Upper lobe of left lung (tissue), 6 donors: ENCODE measurements at regions not wholly inside any gene's neighbourhood (a gene's known extent, or its start where the extent isn't known, plus 50 kb on each side); places are given as distances from the start of the nearest gene placed in this dataset.

Experiments
- ATAC-seq, 2 donors: fragments of 200-7000 bp; cut with Tn5 transposase; one replicate each; pipeline ENCODE4 v1.9.1; 2022; ENCODE audit warnings: mild to moderate bottlenecking in 2 of 2, moderate library complexity in 2 of 2; ENCODE audit not compliant: low FRiP score in 2 of 2
- DNase-seq, 2 donors: peaks; one replicate each; pipeline ENCODE4 v3.0.0-alpha.2; 2019 to 2020
- H3K27ac ChIP-seq, 4 donors: fragments of 200-600 bp; sonication (generic); one replicate each; pipeline ENCODE4 v1.5.1; 2016 to 2019
- H3K27me3 ChIP-seq, 4 donors: fragments of 200-600 bp; sonication (generic); one replicate each; pipeline ENCODE4 v1.5.1; 2017 to 2019
- H3K36me3 ChIP-seq, 4 donors: fragments of 200-600 bp; sonication (generic); one replicate each; pipeline ENCODE4 v1.5.1; 2016 to 2019
- H3K4me1 ChIP-seq, 4 donors: fragments of 200-600 bp; sonication (generic); one replicate each; pipeline ENCODE4 v1.5.1; 2018 to 2019
- H3K4me3 ChIP-seq, 4 donors: fragments of 200-600 bp; sonication (generic); one replicate each; pipeline ENCODE4 v1.5.1; 2017 to 2019; ENCODE audit warnings: mild to moderate bottlenecking in 2 of 4, moderate library complexity in 1 of 4
- H3K9me3 ChIP-seq, 4 donors: fragments of 200-600 bp; sonication (generic); one replicate each; pipeline ENCODE4 v1.5.1; 2018 to 2019
- EP300 ChIP-seq, 4 donors: sonication (generic); formaldehyde crosslinking; IDR thresholded peaks; one replicate each; pipeline ENCODE4 v1.5.1; 2017; ENCODE audit warnings: antibody characterized with exemption in 4 of 4, control low read depth in 2 of 4
- POLR2A ChIP-seq, 4 donors: fragments of 450-650 bp; IDR thresholded peaks; one replicate each; pipeline ENCODE4 v1.5.1; 2016 to 2017; ENCODE audit warnings: antibody characterized with exemption in 4 of 4, mild to moderate bottlenecking in 2 of 4
- POLR2AphosphoS5 ChIP-seq, 2 donors: sonication (generic); formaldehyde crosslinking; IDR thresholded peaks; one replicate each; pipeline ENCODE4 v1.5.1; 2017; ENCODE audit warnings: antibody characterized with exemption in 2 of 2
- WGBS, 2 donors: methylation state at CpG; one replicate each; pipeline ENCODE4 v1.1.5; 2017 to 2018; 5-methylcytosine and 5-hydroxymethylcytosine counted together
- TF ChIP-seq, protein P1 (sequence below), 6 experiments: fragments of 450-650 bp in 4 of 6; fragments of 200-600 bp in 2 of 6; sonication (generic) in 2 of 6; IDR thresholded peaks; one replicate each; pipeline ENCODE4 v1.5.1; 2016 to 2019; ENCODE audit warnings: antibody characterized with exemption in 6 of 6
- donor health status: DM: no; HTN: no; CAD: no; lungs with moderate emphysema.
- donor health status: DM: no; HTN: yes; CAD: no; lungs with severe emphysema.

DNA sequence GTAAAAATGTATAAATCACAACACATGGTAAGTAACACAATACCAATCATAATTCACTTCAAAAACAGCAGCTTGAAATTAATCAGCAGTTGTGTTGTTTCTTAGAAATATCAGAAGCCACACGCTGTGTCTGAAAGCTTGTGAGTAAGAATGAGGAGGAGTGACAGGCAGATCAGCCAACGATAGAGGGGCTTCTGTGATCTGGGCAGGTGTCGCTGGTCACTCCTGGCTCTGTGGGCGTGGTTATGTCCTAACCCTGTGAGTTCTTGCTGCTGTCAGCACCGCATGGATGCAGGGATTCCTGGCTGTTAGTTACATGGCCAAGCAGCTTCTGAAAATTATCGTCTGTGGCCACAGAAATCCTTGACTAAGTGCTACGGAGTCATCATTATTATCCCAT lies 123.4 kb downstream of the SLC25A47 start:
- no peak for TF ChIP-seq POLR2AphosphoS5 (IDR thresholded peaks at IDR 0.05)
- TF ChIP-seq, protein P1, sequence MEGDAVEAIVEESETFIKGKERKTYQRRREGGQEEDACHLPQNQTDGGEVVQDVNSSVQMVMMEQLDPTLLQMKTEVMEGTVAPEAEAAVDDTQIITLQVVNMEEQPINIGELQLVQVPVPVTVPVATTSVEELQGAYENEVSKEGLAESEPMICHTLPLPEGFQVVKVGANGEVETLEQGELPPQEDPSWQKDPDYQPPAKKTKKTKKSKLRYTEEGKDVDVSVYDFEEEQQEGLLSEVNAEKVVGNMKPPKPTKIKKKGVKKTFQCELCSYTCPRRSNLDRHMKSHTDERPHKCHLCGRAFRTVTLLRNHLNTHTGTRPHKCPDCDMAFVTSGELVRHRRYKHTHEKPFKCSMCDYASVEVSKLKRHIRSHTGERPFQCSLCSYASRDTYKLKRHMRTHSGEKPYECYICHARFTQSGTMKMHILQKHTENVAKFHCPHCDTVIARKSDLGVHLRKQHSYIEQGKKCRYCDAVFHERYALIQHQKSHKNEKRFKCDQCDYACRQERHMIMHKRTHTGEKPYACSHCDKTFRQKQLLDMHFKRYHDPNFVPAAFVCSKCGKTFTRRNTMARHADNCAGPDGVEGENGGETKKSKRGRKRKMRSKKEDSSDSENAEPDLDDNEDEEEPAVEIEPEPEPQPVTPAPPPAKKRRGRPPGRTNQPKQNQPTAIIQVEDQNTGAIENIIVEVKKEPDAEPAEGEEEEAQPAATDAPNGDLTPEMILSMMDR (IDR thresholded peaks at IDR 0.05) = no peak
- no peak for TF ChIP-seq EP300 (IDR thresholded peaks at IDR 0.05)
- no peak for TF ChIP-seq POLR2A (IDR thresholded peaks at IDR 0.05)
- H3K4me3 ChIP-seq = no peak overlapping the region
- DNase-seq (no peak), ATAC-seq (no peak)
- peaks cover 0 to 4% (median 2%) of the 10 kb centered on the region in 4 donors for H3K4me1 ChIP-seq
- no peaks in the 10 kb centered on the region for H3K27me3 ChIP-seq
- no peaks in the 10 kb centered on the region for H3K9me3 ChIP-seq
- H3K27ac ChIP-seq = no peak overlapping the region
- no peaks in the 10 kb centered on the region for H3K36me3 ChIP-seq
- 86 to 89% methylated on average over 5 to 7 of the region's 7 CpGs for WGBS, 2 donors

DNA sequence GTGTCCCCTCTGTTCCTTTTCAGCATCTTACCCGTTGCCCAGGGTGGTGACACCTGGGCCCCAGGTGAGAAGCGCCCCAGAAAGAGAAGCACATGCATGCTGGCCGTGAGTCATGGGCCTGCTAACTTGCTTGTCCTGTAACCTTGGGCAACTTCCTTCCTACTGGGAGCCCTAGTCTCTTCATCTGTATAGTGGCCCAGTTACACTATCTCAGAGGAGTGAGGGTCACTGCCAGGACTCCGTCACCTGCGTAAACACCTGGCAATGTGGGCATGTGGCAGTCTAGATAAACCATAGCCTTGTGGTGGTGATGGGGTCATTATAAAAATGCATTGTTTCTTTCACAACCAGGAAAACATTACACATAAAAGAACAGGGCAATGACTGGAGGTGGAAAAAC lies 125.2 kb downstream of the SLC25A47 start:
- no peak for ATAC-seq
- Histone ChIP-seq H3K36me3 (no peaks in the 10 kb centered on the region), H3K9me3 (no peaks in the 10 kb centered on the region), H3K4me3 (no peak overlapping the region), H3K4me1 (no peaks in the 10 kb centered on the region), H3K27ac (no peak overlapping the region), H3K27me3 (no peaks in the 10 kb centered on the region)
- WGBS, 2 donors = 79 to 86% methylated on average over 5 of the region's 5 CpGs
- no peak for TF ChIP-seq POLR2A (IDR thresholded peaks at IDR 0.05)
- TF ChIP-seq POLR2AphosphoS5 (IDR thresholded peaks at IDR 0.05) = no peak
- TF ChIP-seq EP300 (IDR thresholded peaks at IDR 0.05) = no peak
- TF ChIP-seq, protein P1 (IDR thresholded peaks at IDR 0.05) = no peak
- no peak for DNase-seq

DNA sequence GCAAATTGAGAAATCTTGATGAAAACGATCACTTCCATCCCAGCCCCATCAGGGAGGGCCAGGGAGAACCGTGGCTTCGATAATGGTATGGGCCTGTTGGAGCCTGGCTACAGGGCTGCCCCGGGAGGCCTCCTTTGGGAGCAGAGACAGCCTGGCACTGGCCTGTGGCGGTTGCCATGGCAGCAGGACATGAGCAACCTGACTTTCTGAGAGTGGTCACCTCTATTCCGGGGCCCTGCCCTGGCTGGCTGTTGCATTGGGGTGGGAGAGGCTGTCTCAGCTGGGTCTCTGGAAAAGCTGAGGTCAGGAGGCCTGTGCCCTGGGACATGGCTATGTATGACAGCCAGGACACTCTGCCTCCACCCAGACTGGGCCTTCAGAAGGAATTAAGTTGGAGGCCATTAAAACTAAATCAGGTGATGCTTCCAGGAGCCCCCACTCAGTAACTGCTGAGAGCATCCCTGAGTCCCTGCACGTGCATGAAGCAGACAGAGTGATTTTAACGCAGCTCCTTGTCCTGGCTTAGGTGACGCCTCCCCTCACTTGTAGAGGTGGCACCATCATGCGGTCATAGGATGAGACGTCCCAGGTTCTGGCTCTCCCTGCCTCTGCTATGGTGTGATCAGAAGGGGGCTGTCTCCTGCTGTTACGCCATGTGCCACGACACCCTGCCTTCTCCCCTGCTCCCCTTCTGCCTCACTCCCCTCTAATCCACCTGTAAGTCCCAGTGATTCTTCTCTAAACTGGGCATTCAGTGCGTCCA lies 126.3 kb downstream of the SLC25A47 start:
- TF ChIP-seq, protein P1 (IDR thresholded peaks at IDR 0.05) = no peak
- TF ChIP-seq POLR2AphosphoS5 (IDR thresholded peaks at IDR 0.05) = no peak
- no peak for TF ChIP-seq EP300 (IDR thresholded peaks at IDR 0.05)
- no peak for TF ChIP-seq POLR2A (IDR thresholded peaks at IDR 0.05)
- Histone ChIP-seq H3K27me3 (no peaks in the 10 kb centered on the region), H3K36me3 (no peaks in the 10 kb centered on the region), H3K4me1 (no peaks in the 10 kb centered on the region), H3K27ac (no peak overlapping the region), H3K9me3 (no peaks in the 10 kb centered on the region), H3K4me3 (no peak overlapping the region)
- ATAC-seq = no peak
- DNase-seq = peak in 1 of 2 donors; percentile 37
- 89 to 93% methylated on average over 14 of the region's 14 CpGs for WGBS, 2 donors

DNA sequence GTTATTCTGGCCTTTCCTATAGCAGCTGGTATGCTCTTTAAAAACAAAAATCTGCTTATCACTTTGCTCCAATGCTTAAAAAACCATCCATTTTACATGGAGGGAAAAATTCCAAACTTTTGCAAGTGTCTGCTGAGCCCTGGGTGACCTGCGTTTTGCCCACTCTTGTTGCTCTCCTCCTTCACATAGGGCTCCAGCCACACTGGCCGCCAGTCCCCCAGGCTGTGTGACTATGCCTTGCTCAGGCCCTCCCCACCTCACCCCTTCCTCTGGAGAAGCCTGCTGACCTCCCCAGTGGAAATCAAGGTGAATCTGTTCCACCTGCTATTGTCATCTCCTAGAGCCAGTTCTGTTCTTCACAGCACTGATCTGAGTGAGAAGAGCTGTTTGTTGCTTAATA lies 126.9 kb downstream of the SLC25A47 start:
- Histone ChIP-seq H3K27ac (no peak overlapping the region), H3K4me1 (no peaks in the 10 kb centered on the region), H3K36me3 (no peaks in the 10 kb centered on the region), H3K27me3 (no peaks in the 10 kb centered on the region), H3K9me3 (no peaks in the 10 kb centered on the region), H3K4me3 (no peak overlapping the region)
- WGBS, 2 donors = 89 to 95% methylated on average over 2 of the region's 2 CpGs
- TF ChIP-seq EP300 (IDR thresholded peaks at IDR 0.05) (no peak), POLR2A (IDR thresholded peaks at IDR 0.05) (no peak), POLR2AphosphoS5 (IDR thresholded peaks at IDR 0.05) (no peak)
- TF ChIP-seq, protein P1 (IDR thresholded peaks at IDR 0.05) = no peak
- DNase-seq (no peak), ATAC-seq (no peak)

DNA sequence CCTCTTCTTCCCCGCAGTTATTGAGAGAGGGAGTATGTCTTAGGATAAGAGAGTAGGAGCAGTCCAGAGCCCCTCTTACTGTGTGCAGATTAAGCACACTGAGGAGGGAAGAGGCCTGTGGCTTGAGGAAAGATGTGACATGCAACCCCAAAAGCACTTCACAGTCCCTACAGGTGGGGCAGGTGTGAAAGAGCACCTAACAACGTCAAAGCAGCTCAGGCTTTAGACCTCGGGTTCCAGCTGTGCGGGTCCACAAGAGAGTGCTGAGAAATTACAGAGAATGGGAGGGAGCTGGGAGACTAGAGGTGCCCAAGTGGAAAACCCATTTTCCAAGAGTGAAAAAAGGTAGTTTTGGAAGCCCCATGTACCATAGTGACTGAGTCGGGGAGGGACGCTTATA lies 127.6 kb downstream of the SLC25A47 start:
- Histone ChIP-seq H3K9me3 (no peaks in the 10 kb centered on the region), H3K36me3 (no peaks in the 10 kb centered on the region), H3K4me3 (no peak overlapping the region), H3K27me3 (no peaks in the 10 kb centered on the region), H3K4me1 (no peaks in the 10 kb centered on the region), H3K27ac (no peak overlapping the region)
- ATAC-seq = no peak
- no peak for DNase-seq
- 84 to 86% methylated on average over 6 of the region's 6 CpGs for WGBS, 2 donors
- no peak for TF ChIP-seq EP300 (IDR thresholded peaks at IDR 0.05)
- TF ChIP-seq, protein P1 (IDR thresholded peaks at IDR 0.05) = no peak
- no peak for TF ChIP-seq POLR2A (IDR thresholded peaks at IDR 0.05)
- no peak for TF ChIP-seq POLR2AphosphoS5 (IDR thresholded peaks at IDR 0.05)
